ENCODE measurements at regions not wholly inside any gene's neighbourhood (a gene's known extent, or its start where the extent isn't known, plus 50 kb on each side); places are given as distances from the start of the nearest gene placed in this dataset.

- H3K27me3 ChIP-seq (ENCODE audit: control insufficient read depth, insufficient read depth, low read length, poor library complexity, severe bottlenecking), result no peaks in the 10 kb centered on the region
- H3K27ac ChIP-seq (ENCODE audit: low read depth, low read length), result no peak overlapping the region
- no peaks in the 10 kb centered on the region for H3K4me1 ChIP-seq (ENCODE audit: control insufficient read depth, insufficient read depth, low read length)
- H3K4me3 Mint-ChIP-seq, result no peak overlapping the region
- no peaks in the 10 kb centered on the region for H3K9me3 ChIP-seq (ENCODE audit: control insufficient read depth, low read length)
- no peaks in the 10 kb centered on the region for H3K4me1 Mint-ChIP-seq
- H3K36me3 ChIP-seq (ENCODE audit: control insufficient read depth, insufficient read depth, low read length), result no peaks in the 10 kb centered on the region
- no peaks in the 10 kb centered on the region for H3K27me3 Mint-ChIP-seq (ENCODE audit: insufficient read depth)
- peaks cover 10% of the 10 kb centered on the region for H3K9me3 Mint-ChIP-seq
- H3K36me3 Mint-ChIP-seq (ENCODE audit: low read depth), result no peaks in the 10 kb centered on the region
- no peak for TF ChIP-seq CTCF (conservative IDR thresholded peaks at IDR 0.05)
- H3K4me3 ChIP-seq (ENCODE audit: low read length), result no peak overlapping the region
- H3K27ac Mint-ChIP-seq, result no peak overlapping the region
- WGBS, 2 experiments (ENCODE audit: insufficient coverage in 1 of 2, insufficient read length in 1 of 2), result 90 to 94% methylated on average over 12 to 15 of the region's 15 CpGs
- DNase-seq, result no peak
- no peak overlapping the region for H3K9ac ChIP-seq (ENCODE audit: extremely low read depth, low read length, poor library complexity, severe bottlenecking)
These were observed 326.3 kb upstream of the MYT1L start for GRCh38 chr2:2657121-2657962.

- Mint-ChIP-seq H3K36me3 (ENCODE audit: low read depth) (no peaks in the 10 kb centered on the region), H3K27me3 (ENCODE audit: insufficient read depth) (no peaks in the 10 kb centered on the region), H3K4me3 (no peak overlapping the region), H3K9me3 (peaks cover 10% of the 10 kb centered on the region), H3K4me1 (no peaks in the 10 kb centered on the region), H3K27ac (no peak overlapping the region)
- Histone ChIP-seq H3K4me3 (ENCODE audit: low read length) (no peak overlapping the region), H3K27me3 (ENCODE audit: control insufficient read depth, insufficient read depth, low read length, poor library complexity, severe bottlenecking) (no peaks in the 10 kb centered on the region), H3K9ac (ENCODE audit: extremely low read depth, low read length, poor library complexity, severe bottlenecking) (no peak overlapping the region), H3K4me1 (ENCODE audit: control insufficient read depth, insufficient read depth, low read length) (no peaks in the 10 kb centered on the region), H3K36me3 (ENCODE audit: control insufficient read depth, insufficient read depth, low read length) (no peaks in the 10 kb centered on the region), H3K9me3 (ENCODE audit: control insufficient read depth, low read length) (no peaks in the 10 kb centered on the region), H3K27ac (ENCODE audit: low read depth, low read length) (no peak overlapping the region)
- 78 to 82% methylated on average over 15 to 21 of the region's 21 CpGs for WGBS, 2 experiments (ENCODE audit: insufficient coverage in 1 of 2, insufficient read length in 1 of 2)
- no peak for DNase-seq
- no peak for TF ChIP-seq CTCF (conservative IDR thresholded peaks at IDR 0.05)
These were observed 325.3 kb upstream of the MYT1L start for GRCh38 chr2:2656115-2657011.

DNA sequence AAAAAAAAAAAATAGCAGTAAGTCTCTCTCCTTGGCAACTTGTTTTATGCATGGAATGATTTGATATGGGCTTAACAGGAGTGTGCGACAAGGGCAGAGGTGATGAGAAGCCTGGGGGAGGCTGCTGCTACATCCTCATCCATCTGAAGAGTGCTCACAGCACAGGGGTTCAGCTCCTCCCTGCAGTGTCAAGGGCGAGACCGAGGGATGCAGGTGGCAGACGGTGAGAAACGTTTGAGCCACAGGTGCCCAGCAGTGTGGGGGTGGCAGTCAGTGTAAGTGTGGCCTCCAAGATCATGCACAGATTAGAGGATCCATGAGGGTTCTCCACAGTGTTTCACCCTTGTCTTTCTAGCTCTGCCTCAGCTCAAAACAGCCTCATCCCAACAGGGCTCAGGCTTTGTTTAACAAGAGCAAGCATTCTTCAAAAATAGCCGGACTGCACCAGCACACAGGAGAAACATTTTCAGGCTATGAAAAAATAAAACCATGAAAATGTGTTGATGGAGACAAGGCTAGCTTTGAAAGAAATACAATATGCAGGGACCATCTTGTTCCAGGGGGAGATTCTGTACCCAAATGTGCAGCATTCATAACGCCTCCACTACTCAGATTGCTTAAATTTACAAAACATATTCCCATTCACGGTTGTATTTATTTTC, 324.5 kb upstream of the MYT1L start:
- Histone ChIP-seq H3K9me3 (ENCODE audit: control insufficient read depth, low read length) (no peaks in the 10 kb centered on the region), H3K27ac (ENCODE audit: low read depth, low read length) (no peak overlapping the region), H3K27me3 (ENCODE audit: control insufficient read depth, insufficient read depth, low read length, poor library complexity, severe bottlenecking) (no peaks in the 10 kb centered on the region), H3K4me1 (ENCODE audit: control insufficient read depth, insufficient read depth, low read length) (no peaks in the 10 kb centered on the region), H3K36me3 (ENCODE audit: control insufficient read depth, insufficient read depth, low read length) (no peaks in the 10 kb centered on the region), H3K9ac (ENCODE audit: extremely low read depth, low read length, poor library complexity, severe bottlenecking) (no peak overlapping the region), H3K4me3 (ENCODE audit: low read length) (no peak overlapping the region)
- Mint-ChIP-seq H3K36me3 (ENCODE audit: low read depth) (no peaks in the 10 kb centered on the region), H3K9me3 (peaks cover 10% of the 10 kb centered on the region), H3K27me3 (ENCODE audit: insufficient read depth) (no peaks in the 10 kb centered on the region), H3K27ac (no peak overlapping the region), H3K4me1 (no peaks in the 10 kb centered on the region), H3K4me3 (no peak overlapping the region)
- DNase-seq, result no peak
- 76 to 77% methylated on average over 5 to 8 of the region's 8 CpGs for WGBS, 2 experiments (ENCODE audit: insufficient coverage in 1 of 2, insufficient read length in 1 of 2)
- TF ChIP-seq CTCF (conservative IDR thresholded peaks at IDR 0.05), result no peak
